Osteocyte (in vitro differentiated cells): ENCODE measurements at regions not wholly inside any gene's neighbourhood (a gene's known extent, or its start where the extent isn't known, plus 50 kb on each side); places are given as distances from the start of the nearest gene placed in this dataset.

ENCODE experiments used
- DNase-seq: peaks from one replicate; pipeline ENCODE4 v3.0.0; 2021; ENCODE audit warnings: mixed read lengths; ENCODE audit not compliant: unreplicated experiment; ENCODE audit errors: extremely low spot score
- H3K27ac Mint-ChIP-seq: one replicate; pipeline ENCODE4 v1.8.0; 2021; ENCODE audit warnings: mild to moderate bottlenecking, mixed read lengths; ENCODE audit not compliant: unreplicated experiment
- H3K27me3 Mint-ChIP-seq: one replicate; pipeline ENCODE4 v1.8.0; 2021; ENCODE audit warnings: mixed read lengths; ENCODE audit not compliant: unreplicated experiment
- H3K36me3 Mint-ChIP-seq: one replicate; pipeline ENCODE4 v1.8.0; 2021; ENCODE audit warnings: mixed read lengths; ENCODE audit not compliant: unreplicated experiment
- H3K4me1 Mint-ChIP-seq: one replicate; pipeline ENCODE4 v1.8.0; 2021; ENCODE audit warnings: mixed read lengths; ENCODE audit not compliant: unreplicated experiment
- H3K4me3 Mint-ChIP-seq: one replicate; pipeline ENCODE4 v1.8.0; 2021; ENCODE audit warnings: mild to moderate bottlenecking, moderate library complexity, mixed read lengths; ENCODE audit not compliant: unreplicated experiment
- H3K9me3 Mint-ChIP-seq: one replicate; pipeline ENCODE4 v1.8.0; 2021; ENCODE audit warnings: mixed read lengths; ENCODE audit not compliant: unreplicated experiment
- TF ChIP-seq, protein P1 (sequence below): fragments of 200-600 bp; sonication (generic); IDR thresholded peaks from 2 replicates; pipeline ENCODE4 v1.5.0; 2021; ENCODE audit warnings: antibody characterized with exemption, mild to moderate bottlenecking, moderate library complexity

- peaks cover 4% of the 10 kb centered on the region for H3K4me1 Mint-ChIP-seq
- no peak overlapping the region for H3K4me3 Mint-ChIP-seq
- H3K27me3 Mint-ChIP-seq, result peaks cover 18% of the 10 kb centered on the region
- DNase-seq, result no peak
- TF ChIP-seq, protein P1, sequence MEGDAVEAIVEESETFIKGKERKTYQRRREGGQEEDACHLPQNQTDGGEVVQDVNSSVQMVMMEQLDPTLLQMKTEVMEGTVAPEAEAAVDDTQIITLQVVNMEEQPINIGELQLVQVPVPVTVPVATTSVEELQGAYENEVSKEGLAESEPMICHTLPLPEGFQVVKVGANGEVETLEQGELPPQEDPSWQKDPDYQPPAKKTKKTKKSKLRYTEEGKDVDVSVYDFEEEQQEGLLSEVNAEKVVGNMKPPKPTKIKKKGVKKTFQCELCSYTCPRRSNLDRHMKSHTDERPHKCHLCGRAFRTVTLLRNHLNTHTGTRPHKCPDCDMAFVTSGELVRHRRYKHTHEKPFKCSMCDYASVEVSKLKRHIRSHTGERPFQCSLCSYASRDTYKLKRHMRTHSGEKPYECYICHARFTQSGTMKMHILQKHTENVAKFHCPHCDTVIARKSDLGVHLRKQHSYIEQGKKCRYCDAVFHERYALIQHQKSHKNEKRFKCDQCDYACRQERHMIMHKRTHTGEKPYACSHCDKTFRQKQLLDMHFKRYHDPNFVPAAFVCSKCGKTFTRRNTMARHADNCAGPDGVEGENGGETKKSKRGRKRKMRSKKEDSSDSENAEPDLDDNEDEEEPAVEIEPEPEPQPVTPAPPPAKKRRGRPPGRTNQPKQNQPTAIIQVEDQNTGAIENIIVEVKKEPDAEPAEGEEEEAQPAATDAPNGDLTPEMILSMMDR, result no peak
- no peak overlapping the region for H3K27ac Mint-ChIP-seq
- no peaks in the 10 kb centered on the region for H3K9me3 Mint-ChIP-seq
- no peaks in the 10 kb centered on the region for H3K36me3 Mint-ChIP-seq
Measured at GRCh38 chr5:82699737-82700136, 377.5 kb downstream of the TMEM167A start.

DNA sequence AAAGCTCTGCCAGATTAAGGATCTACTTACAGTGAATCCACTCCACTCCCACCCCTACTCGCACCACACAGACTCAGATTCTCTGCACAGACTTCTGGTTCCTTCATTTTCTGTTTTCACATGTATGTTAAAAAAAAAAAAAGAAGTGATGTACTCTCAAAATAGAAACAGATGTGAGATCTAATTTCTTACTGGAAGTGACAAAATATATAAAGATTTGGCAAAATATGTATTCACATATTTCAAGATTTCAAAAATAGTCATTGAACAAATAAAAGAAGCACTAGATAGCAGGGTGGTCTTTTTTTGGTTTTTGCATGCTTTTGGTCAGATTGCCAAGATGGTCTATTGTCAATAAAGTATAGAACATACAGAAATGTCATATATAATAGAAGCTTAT lies 379.2 kb downstream of the TMEM167A start:
- H3K27ac Mint-ChIP-seq, result no peak overlapping the region
- H3K4me1 Mint-ChIP-seq, result peaks cover 4% of the 10 kb centered on the region
- TF ChIP-seq, protein P1, result no peak
- H3K36me3 Mint-ChIP-seq, result no peaks in the 10 kb centered on the region
- no peaks in the 10 kb centered on the region for H3K9me3 Mint-ChIP-seq
- H3K27me3 Mint-ChIP-seq, result peaks cover 19% of the 10 kb centered on the region
- DNase-seq, result no peak
- no peak overlapping the region for H3K4me3 Mint-ChIP-seq

DNA sequence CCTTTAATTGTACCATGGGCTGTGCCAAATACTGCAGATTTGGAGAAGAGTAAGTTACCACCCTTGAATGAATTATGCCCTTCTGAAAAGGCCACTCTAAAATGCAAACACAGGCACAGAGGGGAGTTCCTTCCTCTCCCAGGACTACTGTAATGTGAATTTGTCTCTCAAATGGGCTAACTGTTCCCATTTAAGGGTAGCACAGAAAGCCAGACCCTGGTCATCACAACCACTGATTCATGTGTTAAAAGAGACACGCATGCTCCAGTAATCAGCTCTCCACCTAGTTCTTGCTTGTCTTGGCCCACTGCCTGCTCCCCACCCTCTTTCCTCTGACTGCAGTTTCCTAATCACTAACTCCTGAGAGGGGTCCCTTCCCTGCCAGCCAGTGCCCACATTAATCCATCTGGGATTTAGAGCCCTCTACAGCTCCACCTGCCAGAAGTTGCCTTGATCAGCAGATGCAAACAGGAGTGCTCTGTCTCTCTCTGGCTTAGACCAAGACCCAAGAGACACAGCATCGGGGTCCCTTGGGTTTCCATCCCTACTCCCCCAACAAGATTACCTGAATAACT lies 382.4 kb downstream of the TMEM167A start:
- Mint-ChIP-seq H3K36me3 (no peaks in the 10 kb centered on the region), H3K27ac (no peak overlapping the region), H3K27me3 (peaks cover 19% of the 10 kb centered on the region), H3K4me1 (peaks cover 4% of the 10 kb centered on the region), H3K4me3 (no peak overlapping the region), H3K9me3 (no peaks in the 10 kb centered on the region)
- DNase-seq, result no peak
- TF ChIP-seq, protein P1, result no peak

GRCh38 chr5:82692826-82693225 lies 384.4 kb downstream of the TMEM167A start:
- Mint-ChIP-seq H3K36me3 (no peaks in the 10 kb centered on the region), H3K4me3 (no peak overlapping the region), H3K9me3 (no peaks in the 10 kb centered on the region), H3K27ac (no peak overlapping the region), H3K4me1 (peaks cover 2% of the 10 kb centered on the region), H3K27me3 (peaks cover 17% of the 10 kb centered on the region)
- DNase-seq, result no peak
- TF ChIP-seq, protein P1, result no peak

DNA sequence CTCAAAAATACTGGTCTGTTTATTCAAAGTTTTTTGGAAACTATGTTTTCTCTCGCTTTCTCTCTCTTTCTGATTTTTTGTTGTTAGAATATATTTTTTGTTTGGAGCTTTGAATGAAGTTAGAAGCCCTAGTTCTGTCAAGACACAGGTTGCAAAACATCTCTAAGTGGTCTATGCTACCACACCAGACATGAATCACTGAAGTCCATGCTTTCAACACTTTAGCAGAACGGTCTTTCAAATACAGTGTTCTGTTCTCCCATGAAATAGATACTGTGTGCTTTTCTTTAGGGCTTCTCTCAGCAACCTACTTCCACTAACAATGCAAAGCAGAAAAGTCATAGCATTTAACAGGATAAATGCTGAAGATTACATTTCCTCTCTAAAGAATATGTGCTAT lies 392.5 kb downstream of the TMEM167A start:
- Mint-ChIP-seq H3K4me3 (no peak overlapping the region), H3K4me1 (no peaks in the 10 kb centered on the region), H3K36me3 (no peaks in the 10 kb centered on the region), H3K27ac (no peak overlapping the region), H3K27me3 (peaks cover 18% of the 10 kb centered on the region), H3K9me3 (no peaks in the 10 kb centered on the region)
- TF ChIP-seq, protein P1, result no peak
- DNase-seq, result no peak
